NCI-H1436 (cell line): ENCODE measurements at regions not wholly inside any gene's neighbourhood (a gene's known extent, or its start where the extent isn't known, plus 50 kb on each side); places are given as distances from the start of the nearest gene placed in this dataset.

ENCODE experiments used
- DNase-seq: peaks from one replicate; lab custom pipeline; 2025; lab: John Stamatoyannopoulos, UW

DNA sequence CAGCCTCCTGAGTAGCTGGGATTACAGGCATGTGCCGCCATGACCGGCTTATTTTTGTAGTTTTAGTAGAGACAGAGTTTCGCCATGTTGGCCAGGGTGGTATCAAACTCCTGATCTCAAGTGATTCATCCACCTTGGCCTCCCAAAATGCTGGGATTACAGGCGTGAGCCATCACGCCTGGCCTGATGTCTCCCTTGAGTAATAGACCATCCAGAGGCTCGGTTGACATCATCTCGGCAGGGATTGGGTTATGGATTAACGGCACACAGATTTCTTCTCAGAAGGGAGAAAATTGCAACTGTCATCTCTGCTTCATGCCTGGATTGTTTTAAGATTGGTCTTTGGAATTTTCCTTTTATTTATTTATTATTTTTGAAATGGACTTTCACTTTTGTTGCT is 239.2 kb upstream of the LARGE1 start:
- no peak for DNase-seq

DNA sequence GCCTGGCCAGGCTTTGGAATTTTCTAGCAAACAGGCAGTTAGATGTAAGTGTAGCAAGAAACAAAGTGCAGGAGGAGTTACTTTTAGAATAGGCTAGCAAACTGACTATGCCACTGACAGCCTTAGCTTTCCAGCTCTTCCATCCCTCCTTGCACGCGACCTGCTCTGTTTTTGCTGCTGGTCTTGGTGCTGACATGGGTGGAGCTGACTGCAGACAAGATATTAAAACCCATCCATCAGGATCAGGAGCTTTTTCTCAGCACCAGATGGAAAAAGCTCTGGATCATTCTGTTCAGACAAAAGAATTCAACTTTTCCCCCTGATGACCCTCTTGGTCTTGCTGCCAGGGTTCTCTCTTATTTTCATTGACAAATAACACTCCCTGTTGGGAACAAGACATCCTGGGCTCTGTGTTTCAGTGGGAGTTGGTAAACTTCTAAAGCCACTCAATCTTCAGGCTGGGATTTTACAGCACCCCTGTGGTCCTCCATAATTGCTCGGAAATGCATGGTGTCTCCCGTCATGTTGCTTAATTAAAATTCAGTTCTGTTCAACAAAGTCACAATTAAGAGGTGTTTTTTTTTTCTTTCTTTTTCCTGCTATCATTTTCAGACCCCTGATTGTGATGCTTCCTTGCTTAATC is 240.0 kb upstream of the LARGE1 start:
- no peak for DNase-seq

DNA sequence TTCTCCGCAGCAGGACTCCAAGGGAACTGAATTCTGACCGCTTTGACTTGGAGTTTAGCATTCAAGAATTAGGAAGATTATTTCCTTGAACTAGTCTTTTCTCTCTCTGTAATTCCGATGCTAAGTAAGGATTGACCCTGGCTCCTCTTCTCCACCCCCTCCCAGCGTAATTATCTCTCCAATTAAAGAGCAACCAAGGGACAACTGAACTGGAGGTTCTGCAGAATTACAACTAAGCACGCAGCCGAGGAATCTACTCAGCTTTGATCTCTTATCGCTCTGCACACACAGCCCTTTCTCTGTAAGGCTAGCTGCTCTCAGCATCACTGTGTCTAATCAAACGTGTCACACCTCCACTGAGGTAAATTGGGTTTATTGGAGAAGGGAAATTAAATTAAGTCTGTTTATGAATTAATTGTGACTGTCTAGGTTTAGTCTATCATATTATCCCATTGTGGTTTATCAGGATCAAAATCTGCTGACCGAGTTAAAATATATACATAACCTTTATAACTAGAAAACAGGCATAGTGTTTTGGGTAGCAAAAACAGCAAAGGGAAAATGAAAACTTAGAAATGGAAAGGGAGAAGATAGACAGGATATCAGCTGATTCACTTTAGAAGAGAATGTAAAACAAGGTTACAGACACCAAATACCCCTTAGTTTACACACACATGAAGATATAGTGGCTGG is 241.3 kb upstream of the LARGE1 start:
- no peak for DNase-seq

DNA sequence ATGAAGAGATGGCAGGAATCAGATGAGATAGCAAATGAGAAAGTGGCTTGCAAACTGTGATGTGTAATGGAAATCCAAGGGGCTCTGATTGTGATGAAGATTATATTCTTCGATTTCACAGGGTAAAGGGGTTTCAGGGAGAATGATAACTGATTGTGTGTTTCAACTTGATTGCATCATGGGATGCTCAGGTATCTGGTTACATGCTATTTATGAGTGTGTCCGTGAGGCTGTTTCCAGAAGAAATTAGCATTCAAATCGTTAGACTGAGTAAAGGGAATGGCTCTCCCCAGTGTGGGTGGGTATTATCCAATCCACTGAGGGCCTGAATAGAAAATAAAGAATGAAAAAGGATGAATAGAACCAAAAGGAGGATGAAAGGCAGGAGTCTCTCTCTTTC is 278.7 kb upstream of the LARGE1 start:
- DNase-seq = no peak

DNA sequence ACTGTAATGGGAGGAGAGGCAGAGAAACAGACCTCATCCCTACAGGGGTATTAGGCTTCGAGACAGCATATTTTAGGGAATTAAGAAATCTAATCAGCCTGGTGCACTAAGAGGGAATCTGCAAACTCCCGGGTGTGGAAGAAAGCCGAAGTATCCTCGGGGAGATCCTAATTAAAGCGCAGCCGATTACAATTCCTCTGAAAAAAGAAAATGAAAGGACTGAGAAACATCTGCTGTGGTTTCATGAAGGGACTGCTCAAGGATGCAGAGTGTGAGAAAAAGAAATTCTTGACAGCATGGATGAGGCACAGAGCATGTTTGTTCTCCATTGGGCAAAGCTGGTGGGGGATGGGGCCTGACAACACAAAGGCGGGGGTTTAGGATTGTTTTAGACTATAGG is 290.0 kb upstream of the LARGE1 start:
- DNase-seq = no peak

DNA sequence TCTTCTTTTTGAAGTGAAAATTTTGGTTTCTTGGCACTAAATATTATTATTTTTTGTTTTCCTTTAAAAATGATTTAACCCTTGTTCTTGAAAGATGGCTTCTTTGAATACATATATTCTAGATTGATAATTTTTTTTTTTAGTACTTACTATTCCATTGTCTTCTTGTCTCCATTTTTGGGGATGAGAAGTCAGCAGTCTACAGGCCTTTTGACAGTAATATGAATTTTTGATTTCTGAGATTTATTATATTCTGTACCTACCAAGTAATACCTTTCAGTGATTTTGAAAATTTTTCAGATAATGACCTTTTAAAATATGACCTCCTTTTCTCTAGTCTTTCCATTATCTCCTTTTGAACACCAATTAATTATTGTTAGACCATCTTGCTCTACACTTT is 294.1 kb upstream of the LARGE1 start:
- DNase-seq = no peak

DNA sequence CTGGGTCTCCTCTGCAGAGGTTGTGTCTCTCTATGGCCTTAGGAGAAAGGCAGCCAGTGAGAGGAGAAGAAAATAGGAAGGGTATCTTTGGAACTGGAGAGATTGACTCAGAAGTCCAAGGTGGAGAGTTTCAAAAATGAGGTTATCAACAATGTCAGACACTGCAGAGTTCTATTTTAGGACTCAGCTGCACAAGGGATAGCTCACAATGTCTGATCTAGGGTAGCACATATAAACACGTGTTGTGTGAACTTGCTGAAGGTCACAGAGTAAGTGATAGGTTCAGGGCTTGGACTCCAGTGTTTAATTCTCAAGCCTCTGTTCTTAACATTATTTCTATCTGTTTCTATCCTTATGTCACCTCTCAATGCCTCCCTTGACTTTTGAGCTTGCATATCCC is 305.0 kb upstream of the LARGE1 start:
- no peak for DNase-seq

DNA sequence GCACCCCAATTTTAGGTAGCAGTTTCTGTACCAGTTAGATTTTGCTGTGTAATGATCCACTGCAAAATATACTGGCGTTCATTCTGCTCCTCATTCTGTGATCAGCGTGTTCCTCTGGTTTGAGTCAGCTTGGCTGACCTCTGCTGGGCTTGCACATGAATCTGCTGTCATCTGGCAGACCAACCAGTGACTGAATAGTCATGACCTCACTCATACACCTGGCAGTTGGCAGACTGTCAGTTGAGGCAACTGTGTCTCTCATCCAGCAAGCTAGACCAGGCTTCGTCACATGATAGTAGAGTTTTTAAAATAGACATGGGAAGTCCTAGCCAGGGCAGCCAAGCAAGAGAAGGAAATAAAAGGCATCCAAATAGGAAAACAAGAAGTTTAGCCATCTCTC is 316.3 kb upstream of the LARGE1 start:
- DNase-seq = no peak

DNA sequence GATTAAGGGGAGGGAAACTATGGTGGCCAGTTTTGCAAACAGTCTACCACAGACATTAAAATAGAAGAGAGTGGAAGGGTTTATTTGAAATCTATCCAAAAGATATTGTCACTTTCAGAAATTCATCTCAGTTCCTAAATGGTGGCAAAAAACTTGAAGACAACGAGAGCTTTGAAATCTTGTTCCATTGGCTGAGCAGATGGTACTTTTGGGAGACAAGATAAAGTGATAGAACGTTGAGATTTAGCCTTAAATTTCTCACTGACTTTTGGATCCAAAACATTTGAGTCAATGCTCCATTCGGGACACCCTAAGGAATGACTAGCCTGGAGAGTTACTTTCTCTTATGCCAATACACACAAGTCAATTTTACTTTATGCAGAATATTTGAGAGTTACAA is 319.1 kb upstream of the LARGE1 start:
- no peak for DNase-seq

DNA sequence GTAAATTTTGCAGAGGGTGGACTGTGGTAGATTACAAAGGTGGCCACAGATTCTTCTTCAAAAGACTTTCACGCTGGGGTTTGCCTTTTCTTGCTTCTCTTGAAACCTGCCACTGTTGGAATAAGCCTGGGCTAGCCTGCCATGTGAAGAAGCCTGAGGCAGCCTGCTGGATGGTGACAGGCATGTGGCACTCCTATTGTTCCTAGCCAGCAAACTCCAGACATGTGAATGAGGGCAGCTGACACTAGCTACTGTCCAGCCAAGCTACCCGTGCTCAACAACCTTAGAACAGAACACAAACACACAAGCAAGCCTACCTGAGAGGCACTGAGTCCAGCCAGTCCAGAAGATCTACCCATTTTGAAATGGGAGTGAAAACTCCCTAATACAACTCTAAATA is 322.7 kb upstream of the LARGE1 start:
- no peak for DNase-seq

DNA sequence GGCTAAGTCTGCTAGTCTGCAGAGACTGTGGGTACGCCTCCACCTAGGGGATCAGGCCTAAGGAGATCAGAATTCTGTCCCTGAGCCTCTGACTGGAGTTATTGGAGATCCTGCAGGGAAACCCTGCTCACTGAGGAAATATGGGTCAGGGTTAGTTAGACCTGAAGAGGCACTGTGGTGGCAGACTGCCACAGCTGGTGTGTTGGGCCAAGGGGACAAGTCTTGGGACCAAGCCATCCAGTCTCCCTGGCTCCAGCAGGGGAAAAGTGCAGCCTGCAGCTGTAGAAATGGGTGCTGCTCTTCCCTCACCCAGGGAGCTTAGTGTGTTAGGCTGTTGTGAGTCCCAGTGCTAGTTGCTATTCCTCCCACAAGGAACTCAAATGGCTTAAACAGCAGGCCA is 334.8 kb upstream of the LARGE1 start:
- no peak for DNase-seq

DNA sequence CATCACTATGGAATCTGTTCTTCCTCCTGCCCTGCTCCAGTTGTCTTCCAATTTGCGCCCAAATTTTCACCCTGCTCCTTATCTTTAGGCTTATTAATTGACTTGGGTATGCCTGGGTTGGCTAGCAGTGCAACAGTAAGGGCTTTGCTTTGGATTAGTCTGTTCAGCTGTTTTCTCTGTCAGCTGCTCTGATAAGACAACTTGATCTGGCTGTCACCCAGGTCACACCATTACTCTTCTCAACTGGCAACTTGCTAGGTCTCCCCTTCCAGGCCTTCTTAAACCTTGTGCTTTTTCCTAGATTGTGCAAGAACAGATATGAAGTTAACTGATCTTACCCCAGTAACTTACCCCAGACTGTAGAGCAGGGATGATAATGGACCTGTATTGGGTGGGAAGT is 357.8 kb upstream of the LARGE1 start:
- no peak for DNase-seq

DNA sequence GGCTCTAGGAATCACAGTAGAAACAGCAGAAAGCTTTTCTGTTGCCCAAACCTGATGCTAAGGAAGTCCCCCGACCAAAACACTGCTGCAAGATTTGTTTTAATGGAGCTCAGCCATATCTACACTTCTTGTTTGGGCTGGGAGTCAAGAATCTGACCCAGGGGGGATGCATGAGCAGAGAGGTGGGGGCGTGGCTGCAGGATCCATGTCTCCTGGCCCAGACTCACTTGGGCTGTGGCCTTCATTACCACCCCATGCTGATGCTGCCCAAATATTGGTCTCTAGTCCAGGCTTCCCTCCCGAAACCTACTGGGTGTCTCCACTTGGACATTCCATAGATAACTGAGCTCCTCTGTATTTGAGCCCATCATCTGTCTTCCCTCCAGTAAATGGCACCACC is 361.5 kb upstream of the LARGE1 start:
- no peak for DNase-seq

DNA sequence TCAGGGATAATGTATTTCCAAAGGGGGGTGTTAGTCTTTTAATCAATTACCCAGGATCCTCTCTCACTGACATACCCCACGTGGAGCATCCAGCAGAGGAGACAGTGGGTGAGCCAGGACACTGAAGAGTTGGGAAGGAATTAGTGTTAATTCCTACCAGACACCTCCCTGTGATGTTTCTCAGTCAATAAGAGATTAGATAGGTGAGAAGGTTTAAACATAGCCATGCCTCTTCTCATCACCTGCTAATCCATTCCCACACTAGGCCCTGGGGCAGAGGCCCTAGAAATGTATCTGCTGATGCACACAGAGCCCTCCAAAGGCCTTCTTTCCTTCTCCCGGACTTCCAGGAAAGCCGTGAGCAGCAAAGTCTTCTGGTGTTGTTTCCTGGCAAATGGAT is 363.6 kb upstream of the LARGE1 start:
- no peak for DNase-seq

DNA sequence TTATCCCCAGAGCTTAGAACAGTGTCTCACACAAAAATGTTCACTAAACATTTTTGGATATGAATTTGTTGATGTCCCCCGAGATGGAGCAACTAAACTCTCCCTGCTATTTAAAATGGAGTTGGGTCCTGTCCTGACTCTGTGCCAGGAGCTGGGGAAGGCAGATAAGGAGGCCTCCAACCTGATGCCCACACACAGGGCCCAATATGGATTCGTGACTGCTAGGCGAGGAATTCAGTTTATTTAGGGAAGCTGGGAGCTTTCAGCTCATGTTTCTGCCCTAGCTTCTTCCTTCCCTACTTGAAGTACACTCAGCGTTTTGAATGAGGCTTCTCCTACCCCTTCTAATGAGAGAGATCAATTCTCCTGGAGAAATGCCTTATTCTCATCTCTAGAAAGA is 373.0 kb upstream of the LARGE1 start:
- no peak for DNase-seq

DNA sequence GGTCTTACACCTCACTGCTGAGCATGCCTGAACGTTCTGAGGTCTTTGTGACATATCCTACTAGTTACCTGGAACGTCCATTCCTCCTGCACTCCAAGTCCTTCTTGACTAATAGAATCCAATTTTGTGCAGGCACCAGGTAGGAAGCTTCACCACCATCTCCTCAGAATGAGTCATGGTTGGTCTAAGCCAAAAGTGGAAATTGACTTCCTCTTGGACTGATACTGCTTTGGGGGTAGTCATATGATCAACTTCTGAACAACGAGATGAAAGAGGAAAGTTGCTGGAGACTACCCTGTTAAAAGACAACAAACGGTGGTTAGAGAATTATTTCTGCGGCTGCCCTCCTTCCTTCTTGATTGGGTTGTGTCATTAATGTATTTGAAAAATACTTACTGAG is 374.2 kb upstream of the LARGE1 start:
- DNase-seq = no peak

DNA sequence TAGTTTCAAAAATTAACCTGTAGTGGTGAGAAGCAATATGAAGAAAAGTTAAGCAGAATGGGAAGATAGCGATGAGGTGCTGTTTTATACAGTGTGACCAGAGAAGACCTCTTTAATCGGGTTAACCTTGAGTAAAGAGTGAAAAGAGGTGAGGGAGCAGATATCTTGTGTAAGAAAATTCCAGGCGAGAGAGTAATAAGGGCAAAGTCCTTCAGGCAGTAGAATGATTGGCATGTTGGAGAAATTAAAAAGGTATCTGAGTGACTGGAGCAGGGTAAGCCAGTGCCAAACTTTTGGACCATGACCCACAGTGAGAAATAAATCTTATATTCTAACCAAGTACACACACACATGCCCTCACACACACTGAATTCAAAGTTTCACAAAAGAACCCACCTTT is 374.7 kb upstream of the LARGE1 start:
- DNase-seq = no peak

DNA sequence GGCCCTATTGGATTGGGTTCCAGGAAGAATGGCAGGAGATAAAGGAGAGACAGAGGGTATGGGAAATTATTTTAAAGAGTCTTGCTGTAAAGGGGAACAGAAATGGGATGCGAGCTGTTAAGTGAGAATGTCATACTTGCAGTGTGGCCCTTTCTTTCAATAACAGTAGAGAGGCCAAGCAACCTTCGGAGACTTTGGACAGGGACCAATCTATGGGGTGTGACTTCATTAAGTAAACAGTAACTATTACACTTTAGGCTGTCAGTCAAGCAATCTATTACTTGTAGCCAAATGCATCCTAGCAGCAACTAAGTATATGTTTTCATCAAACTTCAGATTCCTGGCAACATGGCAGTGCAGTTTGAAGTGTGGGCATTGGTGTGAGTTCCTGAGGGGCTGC is 376.2 kb upstream of the LARGE1 start:
- DNase-seq = no peak

DNA sequence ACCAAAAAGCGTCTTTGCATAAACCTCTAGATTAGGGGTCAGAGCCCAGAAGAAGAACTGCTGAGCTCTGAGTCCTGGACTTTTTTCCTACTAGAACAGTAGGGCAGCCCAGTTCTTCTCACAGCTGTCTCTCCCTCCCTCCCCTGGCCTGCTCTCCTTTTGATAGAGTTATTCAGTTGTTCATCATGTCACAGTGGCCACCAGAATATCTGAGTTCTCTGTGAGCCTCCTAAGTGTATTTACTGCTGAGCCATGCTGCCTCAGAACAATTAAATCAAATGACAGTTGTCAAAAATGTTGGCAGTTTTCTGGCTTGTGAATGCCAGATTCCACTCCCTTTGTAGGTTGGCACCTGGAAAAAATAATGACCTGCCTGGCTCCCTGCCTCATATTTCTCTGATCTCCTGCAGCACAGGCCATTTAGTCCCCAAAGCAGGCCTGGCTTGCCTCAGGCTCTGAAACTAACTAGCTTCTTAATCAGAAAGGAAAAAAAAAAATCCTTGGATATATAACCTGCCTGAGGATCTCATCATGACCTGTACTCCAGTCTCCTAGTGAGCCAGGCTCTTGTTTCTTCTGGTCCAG is 377.4 kb upstream of the LARGE1 start:
- no peak for DNase-seq

DNA sequence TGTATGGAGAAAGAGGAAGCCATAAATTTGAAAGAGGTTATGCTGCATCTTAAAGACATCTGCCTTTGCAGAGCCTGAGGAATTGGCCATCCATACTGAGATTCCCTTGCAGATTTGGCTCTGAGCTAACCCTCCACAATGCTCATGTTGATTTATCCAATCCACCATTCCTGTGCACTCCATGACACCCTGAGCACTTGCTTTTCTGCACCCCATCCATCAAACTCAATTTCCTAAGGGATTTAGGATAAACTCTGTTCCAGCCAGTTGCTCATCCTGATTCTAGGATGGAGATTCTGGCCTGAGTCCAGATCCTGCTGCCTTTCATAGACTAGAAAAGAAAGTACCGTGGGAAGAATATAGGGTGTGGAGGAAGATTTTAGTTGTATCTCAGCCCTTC is 379.2 kb upstream of the LARGE1 start:
- no peak for DNase-seq

DNA sequence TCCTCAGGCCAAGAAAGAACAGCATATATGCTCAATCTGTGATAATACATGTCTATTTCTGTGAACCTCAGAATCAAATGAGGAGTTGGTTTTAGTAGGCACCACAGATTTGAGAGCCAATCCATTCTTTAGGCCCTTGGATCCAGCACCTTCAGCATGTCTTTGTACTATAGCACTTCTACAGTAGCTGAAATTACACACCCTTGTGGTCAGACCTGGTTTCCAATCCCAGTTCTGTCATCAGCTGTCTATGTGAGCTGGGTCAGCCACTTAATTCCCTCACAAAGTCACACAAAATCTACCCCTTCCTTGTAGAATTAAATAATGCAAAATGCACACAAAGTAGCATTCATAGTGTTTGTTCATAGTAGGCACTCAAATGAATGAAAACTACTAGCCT is 381.3 kb upstream of the LARGE1 start:
- no peak for DNase-seq

DNA sequence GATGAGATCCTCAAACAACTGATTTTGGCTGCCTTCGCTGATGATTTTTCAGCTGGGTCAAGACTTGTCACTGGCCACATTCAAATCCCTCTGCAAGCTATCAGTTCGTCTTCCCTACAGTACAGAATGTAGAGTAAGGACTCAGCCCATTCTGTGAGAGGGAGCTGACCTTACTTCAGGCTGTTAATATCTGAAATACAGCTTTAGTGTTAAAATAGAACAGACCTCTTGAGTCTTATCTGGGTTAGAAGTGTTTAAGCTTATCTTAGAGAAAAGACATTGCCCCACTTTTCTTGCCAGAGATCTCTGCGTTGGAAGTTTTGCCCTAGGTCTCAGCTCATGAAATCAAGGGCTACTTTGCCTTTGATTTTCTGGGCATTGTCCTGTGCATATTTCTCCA is 383.4 kb upstream of the LARGE1 start:
- no peak for DNase-seq

DNA sequence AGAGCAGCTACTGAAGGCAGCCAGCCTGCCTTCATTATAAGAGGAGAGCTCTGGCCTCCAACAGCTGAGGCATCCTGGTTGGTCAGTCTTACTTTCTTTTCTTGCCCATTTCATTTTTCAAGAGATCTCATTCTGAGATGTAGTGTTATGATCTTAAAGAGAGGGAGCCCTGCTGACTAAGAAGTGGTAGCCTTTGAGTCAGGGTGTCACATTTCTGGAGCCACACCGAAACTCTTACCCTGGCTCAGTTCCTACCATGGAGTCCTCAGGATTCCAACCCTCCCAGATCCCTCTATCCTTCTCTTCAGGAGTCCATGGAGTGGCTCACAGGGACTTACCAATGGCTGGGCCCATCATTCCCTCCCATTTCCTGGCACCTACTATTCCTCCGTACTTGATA is 386.1 kb upstream of the LARGE1 start:
- DNase-seq = no peak

DNA sequence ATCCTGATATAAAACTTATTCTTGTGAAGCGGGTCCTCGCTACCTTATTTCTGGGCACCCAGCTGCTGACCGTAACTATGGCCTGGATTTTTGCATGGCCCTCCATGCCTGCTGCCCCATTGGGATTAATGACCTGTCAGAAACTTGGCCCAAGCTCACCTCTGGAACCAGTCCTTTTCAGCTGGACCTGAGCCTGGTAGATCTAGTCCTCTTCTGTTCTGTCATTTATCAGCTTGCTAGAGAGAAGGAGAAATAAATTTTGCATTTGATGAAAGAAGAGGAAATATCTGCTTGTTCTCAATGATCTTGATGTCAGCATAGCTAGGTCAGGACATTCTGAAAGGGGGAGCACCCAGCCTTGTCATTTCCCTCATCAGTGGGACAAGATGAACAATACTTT is 387.8 kb upstream of the LARGE1 start:
- no peak for DNase-seq
